Upper lobe of right lung (tissue), 1 donor: ENCODE measurements at regions not wholly inside any gene's neighbourhood (a gene's known extent, or its start where the extent isn't known, plus 50 kb on each side); places are given as distances from the start of the nearest gene placed in this dataset.

Source experiments
- ATAC-seq: fragments of 200-7000 bp; cut with Tn5 transposase; one replicate; pipeline ENCODE4 v1.9.1; 2020; ENCODE audit warnings: mild to moderate bottlenecking, moderate library complexity
- DNase-seq: peaks from one replicate; pipeline ENCODE4 v3.0.0-alpha.2; 2020
- H3K27ac ChIP-seq: fragments of 200-600 bp; one replicate; pipeline ENCODE4 v1.8.0; 2022
- H3K27me3 ChIP-seq: fragments of 200-600 bp; one replicate; pipeline ENCODE4 v1.8.0; 2022; ENCODE audit warnings: mild to moderate bottlenecking
- H3K36me3 ChIP-seq: fragments of 200-600 bp; one replicate; pipeline ENCODE4 v1.8.0; 2022
- H3K4me1 ChIP-seq: fragments of 200-600 bp; one replicate; pipeline ENCODE4 v1.8.0; 2022
- H3K4me3 ChIP-seq: fragments of 200-600 bp; one replicate; pipeline ENCODE4 v1.8.0; 2022; ENCODE audit warnings: mild to moderate bottlenecking
- H3K9me3 ChIP-seq: fragments of 200-600 bp; one replicate; pipeline ENCODE4 v1.8.0; 2022
- CTCF ChIP-seq: fragments of 200-600 bp; IDR thresholded peaks from one replicate; pipeline ENCODE4 v1.8.0; 2022; ENCODE audit warnings: antibody characterized with exemption
- intact Hi-C: fragments of 100-400 bp; cut with DNase I; formaldehyde crosslinking; loops from one replicate; pipeline ENCODE4 v1.11.0; 2022
- donor health status: DM: no; HTN: yes; CAD: no; lungs with severe emphysema.

- Histone ChIP-seq H3K27me3 (no peaks in the 10 kb centered on the region), H3K27ac (no peak overlapping the region)
- no peak for ATAC-seq
Measured at GRCh38 chr15:53074221-53074620, 284.1 kb upstream of the ONECUT1 start.

DNA sequence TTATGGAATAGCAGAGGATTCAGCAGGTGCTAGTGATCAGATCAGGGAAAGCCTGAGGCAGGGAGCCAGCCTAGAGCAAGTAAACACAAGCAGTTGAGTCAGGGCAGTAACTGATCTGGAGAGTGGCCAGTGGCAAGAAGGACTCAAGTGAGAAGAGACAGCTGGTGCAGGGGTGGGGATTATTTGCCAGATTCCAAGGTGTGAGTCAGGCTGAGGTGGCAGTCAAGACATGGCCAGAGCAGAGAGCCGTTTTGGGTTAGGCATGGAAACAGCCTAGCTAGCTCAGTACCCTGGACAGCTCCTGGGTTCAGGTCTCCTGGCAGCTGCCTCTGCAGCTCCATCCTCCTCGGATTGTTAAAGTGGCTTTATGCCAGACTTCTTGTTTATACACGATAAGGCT is 281.9 kb upstream of the ONECUT1 start:
- no peaks in the 10 kb centered on the region for H3K9me3 ChIP-seq
- no peaks in the 10 kb centered on the region for H3K4me1 ChIP-seq
- H3K27ac ChIP-seq: no peak overlapping the region
- no peak for TF ChIP-seq CTCF
- H3K36me3 ChIP-seq: no peaks in the 10 kb centered on the region
- H3K27me3 ChIP-seq: no peaks in the 10 kb centered on the region
- peak; percentile 72 for ATAC-seq
- H3K4me3 ChIP-seq: no peak overlapping the region
- DNase-seq: peak; percentile 60
- intact Hi-C loops: no loop called here

More at GRCh38 chr15:53074221-53074620, 284.1 kb upstream of the ONECUT1 start:
- intact Hi-C loops: no loop called here
- no peak for DNase-seq
- no peak for TF ChIP-seq CTCF
- Histone ChIP-seq H3K4me1 (no peaks in the 10 kb centered on the region), H3K36me3 (no peaks in the 10 kb centered on the region), H3K4me3 (no peak overlapping the region), H3K9me3 (no peaks in the 10 kb centered on the region)

DNA sequence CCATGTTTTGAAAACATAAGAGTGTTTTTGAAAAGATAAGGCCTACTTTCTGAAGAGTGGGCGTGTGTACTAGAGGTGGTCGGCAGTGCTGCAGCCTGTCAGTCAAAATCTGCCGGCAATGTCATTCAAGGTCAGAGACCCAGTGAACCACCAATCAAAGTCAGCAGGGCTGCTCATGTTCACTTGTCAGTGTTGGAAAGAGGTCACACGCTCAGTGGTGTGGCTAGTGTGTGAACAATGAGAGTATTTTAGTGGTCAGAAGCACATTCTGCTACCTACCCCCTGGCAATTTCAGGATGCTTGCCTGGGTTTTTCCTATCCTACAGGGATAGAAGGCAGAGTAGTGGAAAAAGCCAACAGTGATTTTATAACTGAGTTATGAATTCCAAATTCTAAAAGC is 278.5 kb upstream of the ONECUT1 start:
- no peak overlapping the region for H3K27ac ChIP-seq
- no peak for TF ChIP-seq CTCF
- H3K4me1 ChIP-seq: no peaks in the 10 kb centered on the region
- no peaks in the 10 kb centered on the region for H3K36me3 ChIP-seq
- H3K27me3 ChIP-seq: no peaks in the 10 kb centered on the region
- intact Hi-C loops: no loop called here
- no peak for ATAC-seq
- H3K4me3 ChIP-seq: no peak overlapping the region
- no peaks in the 10 kb centered on the region for H3K9me3 ChIP-seq
- DNase-seq: no peak

DNA sequence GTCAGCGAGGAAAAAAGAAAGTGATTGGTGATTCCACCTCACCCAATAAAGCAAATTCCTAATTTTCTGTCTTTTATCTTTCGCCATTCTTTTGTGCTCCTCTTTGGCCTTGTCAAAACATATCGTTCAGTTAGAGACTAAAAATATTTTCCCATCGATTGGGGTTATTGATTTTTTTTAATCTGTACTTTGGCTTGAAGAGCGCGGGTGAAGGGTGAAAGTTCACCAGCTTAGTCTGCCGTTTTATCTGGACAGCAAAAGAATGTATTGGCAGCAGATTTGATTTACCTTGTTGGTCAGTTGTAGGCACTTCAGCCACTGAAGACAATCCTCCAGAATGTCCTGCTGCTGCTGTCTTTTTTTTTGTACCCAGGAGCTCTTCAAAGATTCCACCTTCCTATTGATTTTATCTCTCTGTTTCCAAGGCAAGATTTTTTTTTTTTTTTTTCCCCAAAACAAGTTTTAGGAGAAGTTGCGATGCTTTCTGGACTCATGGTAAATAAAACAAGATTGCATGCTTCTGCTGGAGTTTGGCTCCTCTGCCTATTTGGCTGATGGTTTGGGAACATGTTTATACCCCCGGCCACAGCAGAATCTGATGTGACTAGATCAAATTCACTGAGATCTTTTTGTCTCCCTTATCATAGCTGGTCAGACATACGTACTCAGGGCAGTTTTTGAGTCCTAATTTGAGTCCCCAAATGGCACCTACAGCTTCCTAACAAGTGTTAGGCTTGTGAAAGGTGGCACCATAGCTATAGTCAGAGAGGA is 269.3 kb upstream of the ONECUT1 start:
- no peak overlapping the region for H3K27ac ChIP-seq
- H3K4me3 ChIP-seq: no peak overlapping the region
- no peak for ATAC-seq
- TF ChIP-seq CTCF: no peak
- no peaks in the 10 kb centered on the region for H3K27me3 ChIP-seq
- no peaks in the 10 kb centered on the region for H3K9me3 ChIP-seq
- no peak for DNase-seq
- no peaks in the 10 kb centered on the region for H3K36me3 ChIP-seq
- H3K4me1 ChIP-seq: no peaks in the 10 kb centered on the region
- intact Hi-C loops: no loop called here

GRCh38 chr15:53046153-53046790 is 256.1 kb upstream of the ONECUT1 start:
- Histone ChIP-seq H3K27ac (no peak overlapping the region), H3K9me3 (no peaks in the 10 kb centered on the region), H3K4me1 (no peaks in the 10 kb centered on the region), H3K4me3 (no peak overlapping the region), H3K36me3 (no peaks in the 10 kb centered on the region), H3K27me3 (no peaks in the 10 kb centered on the region)
- no peak for TF ChIP-seq CTCF
- ATAC-seq (no peak), DNase-seq (no peak)
- intact Hi-C loops: no loop called here
